ENCODE measurements at regions not wholly inside any gene's neighbourhood (a gene's known extent, or its start where the extent isn't known, plus 50 kb on each side); places are given as distances from the start of the nearest gene placed in this dataset.

DNA sequence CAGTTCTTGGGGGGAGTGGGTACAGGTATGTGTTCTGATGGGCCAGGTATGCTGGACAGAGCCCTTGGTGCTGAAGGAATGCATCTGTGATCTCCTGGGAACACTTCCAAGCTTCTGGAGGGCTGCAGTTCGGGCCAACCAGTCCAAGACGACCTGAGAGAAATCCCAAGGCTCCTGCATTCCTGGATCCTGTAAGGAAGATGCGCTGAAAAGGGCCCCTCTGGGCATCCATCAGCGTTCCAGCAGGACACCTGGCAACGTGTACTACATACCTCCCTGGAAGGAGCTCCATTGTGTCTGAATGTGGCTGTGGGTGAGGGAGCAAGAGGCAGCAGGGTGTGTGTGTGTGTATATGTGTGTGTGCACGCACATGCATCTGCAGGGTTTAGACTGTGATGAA lies 144.7 kb downstream of the FAM43A start:
- no peak for TF ChIP-seq EZH2phosphoT487 (IDR thresholded peaks at IDR 0.05; ENCODE audit: borderline replicate concordance, low read length)
- TF ChIP-seq, protein P1, sequence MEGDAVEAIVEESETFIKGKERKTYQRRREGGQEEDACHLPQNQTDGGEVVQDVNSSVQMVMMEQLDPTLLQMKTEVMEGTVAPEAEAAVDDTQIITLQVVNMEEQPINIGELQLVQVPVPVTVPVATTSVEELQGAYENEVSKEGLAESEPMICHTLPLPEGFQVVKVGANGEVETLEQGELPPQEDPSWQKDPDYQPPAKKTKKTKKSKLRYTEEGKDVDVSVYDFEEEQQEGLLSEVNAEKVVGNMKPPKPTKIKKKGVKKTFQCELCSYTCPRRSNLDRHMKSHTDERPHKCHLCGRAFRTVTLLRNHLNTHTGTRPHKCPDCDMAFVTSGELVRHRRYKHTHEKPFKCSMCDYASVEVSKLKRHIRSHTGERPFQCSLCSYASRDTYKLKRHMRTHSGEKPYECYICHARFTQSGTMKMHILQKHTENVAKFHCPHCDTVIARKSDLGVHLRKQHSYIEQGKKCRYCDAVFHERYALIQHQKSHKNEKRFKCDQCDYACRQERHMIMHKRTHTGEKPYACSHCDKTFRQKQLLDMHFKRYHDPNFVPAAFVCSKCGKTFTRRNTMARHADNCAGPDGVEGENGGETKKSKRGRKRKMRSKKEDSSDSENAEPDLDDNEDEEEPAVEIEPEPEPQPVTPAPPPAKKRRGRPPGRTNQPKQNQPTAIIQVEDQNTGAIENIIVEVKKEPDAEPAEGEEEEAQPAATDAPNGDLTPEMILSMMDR (IDR thresholded peaks at IDR 0.05; ENCODE audit: low read depth, low read length, poor library complexity, severe bottlenecking) = no peak

Measured in DOHH2 (cell line).